HepG2 (cell line): ENCODE measurements at regions not wholly inside any gene's neighbourhood (a gene's known extent, or its start where the extent isn't known, plus 50 kb on each side); places are given as distances from the start of the nearest gene placed in this dataset.

Experiments
- ATAC-seq: fragments of 200-7000 bp; cut with Tn5 transposase; 3 replicates; pipeline ENCODE4 v1.9.1; 2020; ENCODE audit warnings: mild to moderate bottlenecking, moderate library complexity
- BruUV-seq: library from RNA; stranded (reverse); fragments of 400-500 nt; replicated peaks from 2 replicates; lab custom pipeline; 2021; lab: Mats Ljungman, UMichigan
- CTCF ChIA-PET: fragments of 300-600 bp; formaldehyde crosslinking; extraction: SDS; loops from one replicate; lab custom pipeline; 2021; ENCODE audit warnings: low total read pairs, inconsistent platforms, low intra/inter-chr PET ratio; lab: Yijun Ruan, JAX
- POLR2A ChIA-PET: fragments of 350-600 bp; sonication (Branson Sonifier 250); formaldehyde crosslinking; loops from one replicate; lab custom pipeline; 2020; ENCODE audit warnings: antibody characterized with exemption, inconsistent platforms; lab: Yijun Ruan, JAX
- DNase-seq: peaks from one replicate; pipeline ENCODE4 v3.0.0-alpha.2; 2015; ENCODE audit warnings: low spot score
- FAIRE-seq: peaks from 3 replicates; lab custom pipeline; 2011; peaks lifted over from hg19 to GRCh38; lab: Jason Lieb, UNC
- H2AFZ ChIP-seq: one replicate; pipeline ENCODE4 v1.6.1; 2011; ENCODE audit warnings: low read length, inconsistent platforms
- H3K27ac ChIP-seq: fragments of 300-600 bp; 3 replicates; pipeline ENCODE4 v1.8.0; 2011; ENCODE audit warnings: mixed run types, mild to moderate bottlenecking, mixed read lengths, low read length, inconsistent platforms; ENCODE audit not compliant: insufficient read depth; ENCODE audit errors: extremely low read length
- H3K27me3 ChIP-seq, 2 experiments: fragments of 200-600 bp in 1 of 2; 2 replicates in 1 of 2; 3 replicates in 1 of 2; pipeline versions ENCODE4 v1.6.0 to v1.8.0; 2011; ENCODE audit warnings: low read length in 2 of 2, mild to moderate bottlenecking in 2 of 2, moderate library complexity in 2 of 2, inconsistent platforms in 1 of 2; ENCODE audit not compliant: insufficient read depth in 2 of 2, control insufficient read depth in 1 of 2
- H3K36me3 ChIP-seq, 2 experiments: fragments of 200-600 bp in 1 of 2; replicated peaks in 1 of 2; 2 replicates in 1 of 2; 3 replicates in 1 of 2; pipeline versions ENCODE4 v1.5.1 to v1.8.0; 2011; ENCODE audit warnings: low read length in 2 of 2, inconsistent platforms in 1 of 2; ENCODE audit not compliant: insufficient read depth in 2 of 2, control insufficient read depth in 1 of 2
- H3K4me1 ChIP-seq: 2 replicates; pipeline ENCODE4 v1.5.1; 2012; ENCODE audit warnings: low read length, inconsistent platforms; ENCODE audit not compliant: insufficient read depth
- H3K4me2 ChIP-seq: 2 replicates; pipeline ENCODE4 v1.6.0; 2011; ENCODE audit warnings: low read depth, low read length, inconsistent platforms
- H3K4me3 ChIP-seq, 3 experiments: fragments of 200-600 bp in 1 of 3; sonication (generic), shearing (Covaris generic) in 1 of 3; replicated peaks in 1 of 3; 2 replicates each; pipeline ENCODE4 v1.5.1; 2011 to 2016; ENCODE audit warnings: low read length in 3 of 3, inconsistent platforms in 2 of 3, low read depth in 2 of 3, mild to moderate bottlenecking in 2 of 3, control low read depth in 1 of 3, mixed read lengths in 1 of 3; ENCODE audit not compliant: insufficient read depth in 1 of 3
- H3K79me2 ChIP-seq: one replicate; pipeline ENCODE4 v1.6.1; 2011; ENCODE audit warnings: low read length, inconsistent platforms; ENCODE audit not compliant: insufficient read depth
- H3K9ac ChIP-seq: 2 replicates; pipeline ENCODE4 v1.6.0; 2011; ENCODE audit warnings: mild to moderate bottlenecking, low read depth, low read length, inconsistent platforms; ENCODE audit not compliant: insufficient read depth
- H3K9me3 ChIP-seq: 2 replicates; pipeline ENCODE4 v1.5.1; 2012; ENCODE audit warnings: mild to moderate bottlenecking, low read length
- H4K20me1 ChIP-seq: 2 replicates; pipeline ENCODE4 v1.6.0; 2011; ENCODE audit warnings: inconsistent platforms, mild to moderate bottlenecking, low read length, moderate library complexity; ENCODE audit not compliant: insufficient read depth
- CAMTA2 ChIP-seq: sonication (generic); formaldehyde crosslinking; IDR thresholded peaks from 2 replicates; pipeline ENCODE4 v1.4.0; 2020; ENCODE audit warnings: mild to moderate bottlenecking, missing genetic modification reagents, borderline replicate concordance
- CENPT ChIP-seq: sonication (generic); formaldehyde crosslinking; IDR thresholded peaks from 2 replicates; pipeline ENCODE4 v1.8.0; 2022; ENCODE audit warnings: low read depth, mild to moderate bottlenecking, moderate library complexity, missing genetic modification reagents
- ETV5 ChIP-seq: IDR thresholded peaks from 2 replicates; pipeline ENCODE4 v1.6.1; 2018; ENCODE audit warnings: missing biosample characterization, missing genetic modification reagents, inconsistent platforms, borderline replicate concordance
- FOXM1 ChIP-seq: sonication (generic); formaldehyde crosslinking; IDR thresholded peaks from 2 replicates; pipeline ENCODE4 v1.5.0; 2020; ENCODE audit warnings: missing genetic modification reagents
- GLI4 ChIP-seq: sonication (generic); formaldehyde crosslinking; IDR thresholded peaks from 2 replicates; pipeline ENCODE4 v1.5.1; 2020; ENCODE audit warnings: missing genetic modification reagents, mild to moderate bottlenecking, moderate library complexity, borderline replicate concordance
- HCFC1 ChIP-seq: fragments of 150-350 bp; IDR thresholded peaks from 2 replicates; pipeline ENCODE4 v1.6.1; 2014; ENCODE audit warnings: low read depth, low read length
- HIVEP1 ChIP-seq: sonication (generic); formaldehyde crosslinking; IDR thresholded peaks from 2 replicates; pipeline ENCODE4 v1.4.0; 2020; ENCODE audit warnings: mild to moderate bottlenecking, missing genetic modification reagents
- MEIS2 ChIP-seq: sonication (generic); formaldehyde crosslinking; IDR thresholded peaks from 2 replicates; pipeline ENCODE4 v1.9.0; 2021; ENCODE audit warnings: mild to moderate bottlenecking, missing genetic modification reagents
- NFIC ChIP-seq: IDR thresholded peaks from 2 replicates; pipeline ENCODE4 v1.6.1; 2012; ENCODE audit warnings: mild to moderate bottlenecking, low read length, inconsistent platforms
- PLRG1 ChIP-seq: fragments of 450-650 bp; conservative IDR thresholded peaks from 2 replicates; pipeline ENCODE4 v1.6.1; 2016
- RFXAP ChIP-seq: sonication (generic); formaldehyde crosslinking; IDR thresholded peaks from 2 replicates; pipeline ENCODE4 v1.4.0; 2020; ENCODE audit warnings: missing genetic modification reagents, borderline replicate concordance
- TAF15 ChIP-seq: fragments of 200-400 bp; formaldehyde crosslinking; IDR thresholded peaks from one replicate; pipeline ENCODE4 v1.6.1; 2018; ENCODE audit warnings: mild to moderate bottlenecking, low read depth, low read length; ENCODE audit not compliant: poor library complexity, severe bottlenecking
- THAP11 ChIP-seq: IDR thresholded peaks from 2 replicates; pipeline ENCODE4 v1.6.1; 2016; ENCODE audit warnings: missing biosample characterization, missing genetic modification reagents
- YY1 ChIP-seq: IDR thresholded peaks from 2 replicates; pipeline ENCODE4 v1.6.1; 2011; ENCODE audit warnings: low read length, low read depth, moderate library complexity, mild to moderate bottlenecking; ENCODE audit not compliant: insufficient read depth, insufficient replicate concordance
- ZKSCAN5 ChIP-seq: sonication (generic); formaldehyde crosslinking; IDR thresholded peaks from 2 replicates; pipeline ENCODE4 v1.5.1; 2020; ENCODE audit warnings: mild to moderate bottlenecking, missing genetic modification reagents
- ZNF513 ChIP-seq: sonication (generic); formaldehyde crosslinking; conservative IDR thresholded peaks from 2 replicates; pipeline ENCODE4 v1.5.0; 2020; ENCODE audit warnings: missing genetic modification reagents
- ZNF724P ChIP-seq: sonication (generic); formaldehyde crosslinking; IDR thresholded peaks from 2 replicates; pipeline ENCODE4 v1.8.0; 2022; ENCODE audit warnings: missing genetic modification reagents, borderline replicate concordance
- ZSCAN29 ChIP-seq: sonication (generic); formaldehyde crosslinking; conservative IDR thresholded peaks from 2 replicates; pipeline ENCODE4 v1.4.0; 2020; ENCODE audit warnings: mild to moderate bottlenecking, missing genetic modification reagents
- WGBS: methylation state at CpG from one replicate; pipeline ENCODE4 v1.1.6; 2017; ENCODE audit warnings: low lambda C conversion rate; 5-methylcytosine and 5-hydroxymethylcytosine counted together
- in situ Hi-C: cut with HindIII; loops from 2 replicates; pipeline ENCODE4 v1.10.0; 2017; ENCODE audit warnings: low pct_unique_long_range_greater_than_20kb; ENCODE audit not compliant: extremely low pct_ligation_motif_present
- intact Hi-C: fragments of 100-400 bp; cut with micrococcal nuclease; formaldehyde crosslinking; loops from one replicate; pipeline ENCODE4 v1.10.0; 2022; ENCODE audit not compliant: unreplicated experiment

- TF ChIP-seq NFIC (no peak), PLRG1 (no peak), TAF15 (no peak), RFXAP (CRISPR knock-in tag) (no peak), ETV5 (CRISPR knock-in tag) (no peak), ZKSCAN5 (no peak), ZSCAN29 (CRISPR knock-in tag) (no peak), MEIS2 (CRISPR knock-in tag) (no peak), CAMTA2 (CRISPR knock-in tag) (no peak), CENPT (CRISPR knock-in tag) (no peak), YY1 (no peak), ZNF513 (CRISPR knock-in tag) (no peak), ZNF724P (no peak), HCFC1 (no peak), GLI4 (CRISPR knock-in tag) (no peak), THAP11 (CRISPR knock-in tag) (no peak), FOXM1 (CRISPR knock-in tag) (no peak), HIVEP1 (no peak)
- ChIA-PET POLR2A (no interaction called here), CTCF (no interaction called here)
- FAIRE-seq (no peak), ATAC-seq (no peak), DNase-seq (no peak)
- no peak overlapping the region for H3K9ac ChIP-seq
- no peaks in the 10 kb centered on the region for H4K20me1 ChIP-seq
- intact Hi-C loops (no loop called here), in situ Hi-C loops (no loop called here)
- H3K79me2 ChIP-seq = no peaks in the 10 kb centered on the region
- peaks cover 0 to 13% of the 10 kb centered on the region in 2 experiments; a peak in 2 of 5 replicates for H3K27me3 ChIP-seq
- no peak overlapping the region for H2AFZ ChIP-seq
- H3K9me3 ChIP-seq = no peaks in the 10 kb centered on the region
- H3K4me2 ChIP-seq = no peak overlapping the region
- H3K4me1 ChIP-seq = no peaks in the 10 kb centered on the region
- H3K27ac ChIP-seq = no peak overlapping the region
- no peak overlapping the region for H3K4me3 ChIP-seq
- no TSS peak for BruUV-seq
- no peaks in the 10 kb centered on the region for H3K36me3 ChIP-seq
- WGBS = 6% methylated on average over 4 of the region's 4 CpGs
These were observed 109.3 kb upstream of the TAB2 start for GRCh38 chr6:149208134-149208601.
